GM12891 (cell line): ENCODE measurements at regions not wholly inside any gene's neighbourhood (a gene's known extent, or its start where the extent isn't known, plus 50 kb on each side); places are given as distances from the start of the nearest gene placed in this dataset.
"Not testable (repeated sequence)": the region's sequence is repeated elsewhere in the genome, so short reads cannot be mapped to it uniquely, and the experiment has no call there.

Experiments
- DNase-seq: peaks from one replicate; pipeline ENCODE4 v3.0.0; 2011; ENCODE audit warnings: low spot score; ENCODE audit not compliant: insufficient read length
- FAIRE-seq: peaks from 2 replicates; lab custom pipeline; 2011; peaks lifted over from hg19 to GRCh38; lab: Jason Lieb, UNC

- not testable (repeated sequence) for DNase-seq
Measured at GRCh38 chr2:87500951-87501350, 246.9 kb upstream of the PLGLB2 start.

DNA sequence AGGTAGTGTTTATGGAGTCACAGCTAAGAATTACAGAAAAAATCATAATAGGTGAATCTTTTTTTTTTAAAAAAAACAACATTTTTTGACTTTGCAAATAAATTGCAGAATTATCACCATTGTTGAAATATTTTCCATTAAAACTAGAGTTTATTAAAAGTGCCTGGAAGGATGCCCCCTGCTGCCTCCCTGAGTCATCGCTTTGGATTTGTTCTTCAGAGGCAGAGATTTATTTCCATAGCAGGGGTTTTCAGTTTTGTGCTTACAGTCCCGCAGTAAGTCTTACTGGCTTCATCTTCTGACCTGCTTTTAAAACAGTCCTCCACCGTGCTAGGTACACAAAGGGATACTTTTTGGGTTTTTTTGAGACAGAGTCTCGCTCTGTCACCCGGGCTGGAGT, 244.9 kb upstream of the PLGLB2 start:
- not testable (repeated sequence) for FAIRE-seq, DNase-seq

More at GRCh38 chr2:87500951-87501350, 246.9 kb upstream of the PLGLB2 start:
- FAIRE-seq: not testable (repeated sequence)

- not testable (repeated sequence) for DNase-seq, FAIRE-seq
Measured at GRCh38 chr2:87505239-87505638, 242.6 kb upstream of the PLGLB2 start.

DNA sequence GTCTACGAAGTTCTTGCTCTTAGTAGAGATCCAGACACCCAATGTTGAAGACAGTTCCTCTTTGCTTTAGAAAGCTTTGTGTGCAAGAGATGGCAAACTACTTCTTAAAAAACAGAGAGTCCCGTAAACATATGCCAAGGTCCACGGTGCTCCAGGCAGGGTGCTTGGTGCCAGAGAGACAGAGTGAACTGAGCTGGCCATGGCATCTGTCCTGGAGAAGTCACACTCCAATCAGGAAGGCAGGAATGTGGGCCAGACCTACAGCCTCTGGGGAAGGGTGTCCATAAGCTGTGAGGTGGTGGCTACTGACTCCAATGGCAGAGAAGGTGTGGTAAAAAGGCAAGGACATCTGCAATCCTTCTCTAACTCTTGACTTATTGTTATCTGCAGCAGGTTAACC, 242.0 kb upstream of the PLGLB2 start:
- not testable (repeated sequence) for FAIRE-seq, DNase-seq

DNA sequence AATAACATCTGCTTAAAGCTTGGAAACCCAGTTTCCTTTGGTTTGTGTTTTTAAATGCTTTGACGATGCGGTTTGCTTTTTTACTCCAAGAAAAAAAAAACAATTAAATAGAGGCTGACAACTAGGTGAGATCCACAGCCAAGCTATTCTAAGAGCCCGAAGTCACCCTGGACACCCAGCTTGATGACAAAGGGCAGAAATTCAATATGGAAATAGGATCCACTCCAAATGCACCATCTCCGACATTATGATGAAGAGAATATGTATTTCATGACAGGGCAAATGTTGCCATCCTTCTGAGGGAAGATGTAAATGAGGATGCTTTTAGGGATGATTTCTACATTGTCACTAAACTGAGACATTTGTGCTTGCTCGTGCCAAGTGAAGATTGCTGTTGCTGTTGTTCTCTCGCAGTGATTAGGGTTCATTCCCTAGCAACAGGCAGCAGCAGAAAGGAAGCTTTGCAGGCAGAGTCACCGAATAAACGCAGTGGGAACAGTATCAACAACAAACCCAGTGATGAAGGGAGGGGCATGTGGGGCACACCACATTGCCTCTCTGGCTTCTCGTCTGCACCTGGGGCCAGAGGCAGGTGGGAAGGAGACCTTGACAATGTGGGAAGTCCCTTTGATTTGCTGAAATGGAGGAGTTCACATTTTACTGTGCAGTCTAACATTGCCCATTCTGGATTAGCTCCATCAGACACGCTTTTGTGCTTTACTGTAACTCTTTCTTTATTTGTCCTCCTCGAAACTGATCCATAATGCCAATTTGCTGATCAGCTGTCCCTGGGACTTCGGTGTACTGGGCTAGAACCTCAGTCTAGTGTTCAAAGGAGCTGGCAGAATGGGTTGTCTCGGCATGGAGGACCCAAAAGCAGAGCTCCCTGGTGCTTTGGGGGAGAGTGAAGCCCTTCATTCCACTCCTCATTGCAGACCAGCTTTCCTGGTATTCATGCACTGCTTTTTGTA, 240.2 kb upstream of the PLGLB2 start:
- not testable (repeated sequence) for DNase-seq, FAIRE-seq

DNA sequence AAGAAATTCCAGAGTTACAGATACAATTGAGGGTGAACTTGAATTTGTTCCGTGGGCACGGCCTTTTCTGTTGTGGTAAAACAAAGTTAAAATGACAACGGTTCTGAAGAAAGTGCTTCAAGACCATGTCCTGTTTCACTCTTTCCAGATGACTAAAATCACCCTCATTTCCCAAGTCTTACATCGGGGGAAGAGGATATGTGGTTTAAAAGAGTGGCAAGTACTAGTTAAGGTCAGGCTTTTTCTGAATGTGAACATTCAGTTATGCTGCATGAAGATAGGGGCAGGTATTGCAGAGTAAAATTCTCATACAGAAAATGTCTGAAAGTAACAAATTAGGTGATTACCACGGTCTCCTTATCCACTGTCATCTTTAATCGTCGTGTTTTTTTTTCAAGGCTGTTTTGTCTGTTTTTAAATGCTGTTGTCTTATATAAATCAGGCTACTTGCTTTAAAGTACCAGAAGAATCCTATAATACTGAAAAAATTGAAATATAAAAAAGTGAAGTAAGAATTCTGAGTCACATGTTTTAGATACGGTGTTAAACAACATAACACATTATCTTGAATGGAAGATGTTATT, 236.6 kb upstream of the PLGLB2 start:
- DNase-seq, FAIRE-seq: not testable (repeated sequence)

DNA sequence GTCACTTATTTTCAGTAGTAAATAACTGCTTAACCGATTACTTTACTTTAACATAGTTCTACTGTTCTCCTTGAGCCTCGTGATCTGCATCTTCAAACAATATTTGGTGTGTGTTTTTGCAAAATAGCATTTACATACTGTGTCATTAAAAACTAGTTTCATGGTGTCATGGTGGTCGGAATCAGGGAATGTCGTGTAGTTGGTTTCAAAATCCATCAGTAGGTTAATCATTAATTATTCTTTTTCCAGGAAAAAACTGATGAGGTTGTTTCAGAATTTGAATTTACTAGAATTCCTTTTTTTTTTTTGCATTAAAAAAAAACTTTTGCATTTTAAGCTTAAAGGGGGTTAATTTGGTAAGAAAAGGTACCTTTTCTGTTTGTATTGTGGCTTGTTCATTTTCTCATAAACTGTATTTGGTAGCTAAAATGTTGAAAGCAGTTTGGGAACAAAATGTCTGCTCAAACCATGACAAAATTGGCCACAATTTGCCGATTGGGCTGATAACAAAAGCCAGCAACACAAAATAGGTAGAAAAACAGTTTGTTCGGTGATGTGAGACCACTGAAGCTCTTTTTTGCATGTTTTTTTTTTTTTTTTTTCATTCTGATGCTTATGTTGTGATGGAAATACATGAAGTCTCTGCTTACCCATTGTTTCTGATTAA, 234.9 kb upstream of the PLGLB2 start:
- FAIRE-seq, DNase-seq: not testable (repeated sequence)

DNA sequence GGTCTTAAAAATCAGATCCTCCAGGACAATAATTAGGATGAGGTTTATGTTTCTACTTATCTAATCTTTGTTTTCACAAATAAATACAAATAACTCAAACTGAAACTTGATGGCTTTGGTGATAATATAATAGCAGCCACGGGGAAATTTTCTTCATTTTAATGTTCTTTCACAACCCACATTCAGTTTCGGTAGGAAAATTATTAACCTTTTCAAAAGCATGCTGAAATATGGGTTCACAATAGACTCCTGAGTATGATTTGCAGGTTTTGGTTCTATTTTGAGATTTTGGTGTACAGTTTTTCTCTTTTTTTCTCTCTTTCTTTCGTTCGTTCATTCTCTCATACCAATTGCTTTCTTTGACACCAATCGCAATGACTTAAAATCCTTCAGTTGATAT, 233.9 kb upstream of the PLGLB2 start:
- not testable (repeated sequence) for FAIRE-seq, DNase-seq

DNA sequence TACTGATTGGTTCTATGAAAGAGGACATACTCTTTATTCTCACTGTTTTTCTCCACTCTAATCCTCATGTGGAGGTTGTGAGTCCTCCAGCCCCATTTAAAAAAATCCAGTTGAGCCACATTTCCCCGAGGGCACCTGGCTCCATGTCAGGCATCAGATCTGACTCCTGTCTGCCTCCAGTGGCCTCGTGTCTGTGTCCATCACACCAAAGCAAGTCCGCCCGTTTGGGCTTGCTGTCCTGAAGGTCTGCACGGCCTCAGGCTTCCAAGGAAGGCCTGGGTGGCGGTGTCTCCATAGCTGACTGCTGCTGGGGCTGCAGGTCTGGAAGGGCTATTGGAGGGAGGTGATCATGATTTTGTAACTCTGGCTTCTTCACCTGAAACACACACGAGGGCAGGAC, 233.4 kb upstream of the PLGLB2 start:
- not testable (repeated sequence) for FAIRE-seq

DNA sequence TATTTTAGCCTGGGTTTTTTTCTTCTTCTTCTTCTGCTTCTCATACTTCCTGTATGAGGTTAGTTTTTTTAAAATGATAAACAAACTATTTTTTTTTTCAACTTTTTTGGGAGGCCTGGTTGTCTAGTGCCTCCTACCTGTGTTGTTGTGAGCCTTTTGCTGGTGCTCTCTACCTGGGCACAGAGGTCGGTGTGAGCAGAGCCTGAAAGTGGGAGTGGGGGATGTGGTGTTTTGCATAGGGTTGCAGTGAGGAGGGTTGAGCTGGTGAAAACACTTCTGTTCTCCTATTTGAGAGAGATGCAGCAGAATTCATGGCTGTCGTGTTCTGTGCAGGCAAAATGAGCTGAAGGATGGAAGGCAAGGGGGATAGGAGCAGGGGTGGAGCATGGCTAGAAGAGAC, 232.7 kb upstream of the PLGLB2 start:
- DNase-seq, FAIRE-seq: not testable (repeated sequence)

More for the DNA sequence above, 233.4 kb upstream of the PLGLB2 start:
- DNase-seq: not testable (repeated sequence)

GRCh38 chr2:87515875-87516274, 232.0 kb upstream of the PLGLB2 start:
- not testable (repeated sequence) for FAIRE-seq

DNA sequence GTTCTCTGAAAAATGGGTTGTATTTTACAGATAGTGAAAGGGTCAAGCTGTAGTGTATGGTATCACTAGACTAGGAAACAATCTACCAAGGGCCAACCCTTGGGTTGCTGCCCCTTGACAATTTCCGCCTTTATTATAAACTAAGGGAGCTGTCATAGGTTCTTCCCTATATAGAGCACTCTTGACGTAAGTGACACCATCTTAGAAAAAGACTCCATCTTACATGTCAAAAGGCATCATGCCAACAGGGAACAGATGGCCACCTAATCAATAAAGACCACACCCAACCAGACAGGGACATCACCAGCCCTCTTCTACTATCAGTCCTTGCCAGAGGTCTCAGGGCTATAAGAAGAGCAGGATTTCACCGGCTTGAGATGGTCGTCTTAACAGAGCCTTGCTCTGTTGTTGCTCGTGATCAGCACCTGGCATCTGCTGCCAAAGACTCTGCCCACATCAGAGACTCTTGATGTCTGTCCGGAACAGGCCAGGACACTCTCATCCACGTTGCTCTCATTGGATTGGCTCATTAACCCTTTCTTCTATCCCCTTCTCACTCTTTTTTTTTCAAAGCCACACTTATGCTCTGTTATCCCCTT, 231.4 kb upstream of the PLGLB2 start:
- DNase-seq, FAIRE-seq: not testable (repeated sequence)

More at GRCh38 chr2:87515875-87516274, 232.0 kb upstream of the PLGLB2 start:
- not testable (repeated sequence) for DNase-seq

- FAIRE-seq, DNase-seq: not testable (repeated sequence)
Measured at GRCh38 chr2:87517438-87517837, 230.4 kb upstream of the PLGLB2 start.

GRCh38 chr2:87518066-87518465, 229.8 kb upstream of the PLGLB2 start:
- DNase-seq, FAIRE-seq: not testable (repeated sequence)

- DNase-seq, FAIRE-seq: not testable (repeated sequence)
Measured at GRCh38 chr2:87518547-87518946, 229.3 kb upstream of the PLGLB2 start.

DNA sequence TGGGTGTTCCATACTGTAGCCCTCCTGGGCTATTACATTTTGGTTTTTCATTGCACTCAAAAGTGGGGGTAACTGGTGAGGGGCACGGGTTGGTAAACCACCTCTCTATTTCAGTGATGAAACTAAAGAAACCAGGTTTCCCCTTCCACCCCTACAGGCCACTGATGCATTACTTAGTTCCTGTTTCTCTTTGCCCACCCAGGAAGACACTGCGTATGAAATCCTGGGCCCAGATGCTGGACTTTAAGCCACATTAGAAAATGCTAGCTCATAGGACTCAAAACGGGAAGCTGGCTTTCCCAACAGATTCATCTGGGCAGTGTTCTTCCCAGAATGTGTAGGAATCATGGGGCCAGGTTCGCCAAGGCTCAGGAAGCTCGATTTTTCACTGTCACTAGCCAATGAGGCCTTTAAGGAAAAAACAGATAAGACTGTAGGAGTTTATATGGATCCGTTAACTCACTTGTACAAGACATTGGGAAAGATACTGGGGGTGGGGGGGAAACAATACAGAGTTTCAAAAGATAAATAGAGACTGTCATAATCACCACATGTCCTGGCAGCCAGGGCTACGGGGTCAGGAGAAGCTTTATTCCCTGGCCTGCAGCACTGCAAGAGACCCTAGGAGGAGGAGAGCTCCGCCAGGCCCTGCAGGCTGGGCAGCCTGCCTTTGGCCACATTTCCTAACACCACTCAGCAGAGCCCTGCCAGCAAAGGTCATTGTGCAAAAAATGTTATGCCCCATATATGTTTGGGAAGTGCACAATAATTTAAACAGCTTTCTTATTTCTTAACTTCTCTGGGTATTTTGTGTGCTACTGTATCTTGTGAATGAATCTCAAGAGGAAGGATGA, 228.5 kb upstream of the PLGLB2 start:
- DNase-seq: not testable (repeated sequence)
- peak; percentile 51 for FAIRE-seq

GRCh38 chr2:87521057-87521456, 226.8 kb upstream of the PLGLB2 start:
- FAIRE-seq, DNase-seq: not testable (repeated sequence)

DNA sequence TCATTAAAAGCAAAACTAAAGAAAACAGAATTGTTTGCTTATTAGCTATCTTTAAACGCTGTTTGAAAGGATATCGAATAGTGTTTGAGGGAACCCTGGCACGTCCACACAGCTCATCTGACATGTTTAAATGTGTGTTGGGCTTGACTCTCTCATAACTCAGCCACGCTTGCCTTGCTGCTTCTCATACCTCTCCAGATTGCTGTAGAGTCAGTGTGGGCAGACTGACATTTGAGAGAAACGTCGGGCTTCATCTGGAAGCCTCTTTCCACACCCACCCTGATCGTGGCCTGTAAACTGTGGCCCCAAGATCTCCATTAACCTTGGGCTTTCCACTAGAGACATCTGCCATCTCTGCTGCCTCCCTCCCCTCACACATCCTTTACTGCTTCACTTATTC, 226.4 kb upstream of the PLGLB2 start:
- DNase-seq, FAIRE-seq: not testable (repeated sequence)
